ENCODE measurements at regions not wholly inside any gene's neighbourhood (a gene's known extent, or its start where the extent isn't known, plus 50 kb on each side); places are given as distances from the start of the nearest gene placed in this dataset.
"Not testable (repeated sequence)": the region's sequence is repeated elsewhere in the genome, so short reads cannot be mapped to it uniquely, and the experiment has no call there.

GRCh38 chr13:22866221-22866620 is 314.6 kb upstream of the SGCG start:
- H3K36me3 Mint-ChIP-seq: no peaks in the 10 kb centered on the region
- CTCF ChIA-PET: no interaction called here
- no peaks in the 10 kb centered on the region for H3K27me3 Mint-ChIP-seq
- POLR2A ChIA-PET: no interaction called here
- DNase-seq: no peak
- no peak overlapping the region for H3K27ac Mint-ChIP-seq
- H3K9me3 Mint-ChIP-seq: no peaks in the 10 kb centered on the region
- no peak overlapping the region for H3K4me3 Mint-ChIP-seq
- intact Hi-C loops (cut with micrococcal nuclease): no loop called here
- no peaks in the 10 kb centered on the region for H3K4me1 Mint-ChIP-seq (ENCODE audit: low read depth)

GRCh38 chr13:22871231-22871630 is 309.5 kb upstream of the SGCG start:
- CTCF ChIA-PET: interaction anchor here (0.7 kb wide), 1 partner anchor 237 kb away, joined by 3 read pairs; no protein-coding TSS in a partner anchor
- H3K4me1 Mint-ChIP-seq (ENCODE audit: low read depth): no peaks in the 10 kb centered on the region
- intact Hi-C loops (cut with micrococcal nuclease): no loop called here

GRCh38 chr13:22874839-22875238 is 305.9 kb upstream of the SGCG start:
- H3K27ac Mint-ChIP-seq: no peak overlapping the region
- H3K36me3 Mint-ChIP-seq: no peaks in the 10 kb centered on the region
- peaks cover 6% of the 10 kb centered on the region for H3K9me3 Mint-ChIP-seq
- intact Hi-C loops (cut with micrococcal nuclease): no loop called here
- no peaks in the 10 kb centered on the region for H3K27me3 Mint-ChIP-seq
- no peak overlapping the region for H3K4me3 Mint-ChIP-seq
- POLR2A ChIA-PET: no interaction called here
- no peak for DNase-seq
- CTCF ChIA-PET: no interaction called here
- H3K4me1 Mint-ChIP-seq (ENCODE audit: low read depth): no peaks in the 10 kb centered on the region

More at GRCh38 chr13:22871231-22871630, 309.5 kb upstream of the SGCG start:
- Mint-ChIP-seq H3K36me3 (no peaks in the 10 kb centered on the region), H3K27ac (no peak overlapping the region), H3K9me3 (peaks cover 6% of the 10 kb centered on the region), H3K4me3 (no peak overlapping the region), H3K27me3 (no peaks in the 10 kb centered on the region)
- POLR2A ChIA-PET: no interaction called here
- DNase-seq: no peak

- H3K4me1 Mint-ChIP-seq (ENCODE audit: low read depth): no peaks in the 10 kb centered on the region
- H3K27me3 Mint-ChIP-seq: no peaks in the 10 kb centered on the region
- intact Hi-C loops (cut with micrococcal nuclease): no loop called here
- no peak for DNase-seq
- no peaks in the 10 kb centered on the region for H3K36me3 Mint-ChIP-seq
- H3K4me3 Mint-ChIP-seq: no peak overlapping the region
- H3K27ac Mint-ChIP-seq: no peak overlapping the region
- ChIA-PET POLR2A (interaction anchor here (0.6 kb wide), 1 partner anchor 33 kb away, joined by 3 read pairs; no protein-coding TSS in a partner anchor), CTCF (no interaction called here)
- H3K9me3 Mint-ChIP-seq: peaks cover 2% of the 10 kb centered on the region
Measured at GRCh38 chr13:22877421-22877820, 303.4 kb upstream of the SGCG start.

- no peaks in the 10 kb centered on the region for H3K36me3 Mint-ChIP-seq
Measured at GRCh38 chr13:22880741-22881720, 299.7 kb upstream of the SGCG start.

GRCh38 chr13:22881721-22882608 is 298.8 kb upstream of the SGCG start:
- intact Hi-C loops (cut with micrococcal nuclease); H3K27me3 Mint-ChIP-seq; DNase-seq; H3K27ac Mint-ChIP-seq; H3K36me3 Mint-ChIP-seq; H3K9me3 Mint-ChIP-seq; H3K4me3 Mint-ChIP-seq; H3K4me1 Mint-ChIP-seq (ENCODE audit: low read depth); POLR2A ChIA-PET: not testable (repeated sequence)
- CTCF ChIA-PET: interaction anchor here (0.6 kb wide), 1 partner anchor 9 kb away, joined by 3 read pairs; no protein-coding TSS in a partner anchor

More at GRCh38 chr13:22880741-22881720, 299.7 kb upstream of the SGCG start:
- no peak for DNase-seq
- intact Hi-C loops (cut with micrococcal nuclease): no loop called here
- Mint-ChIP-seq H3K9me3 (no peaks in the 10 kb centered on the region), H3K27me3 (peaks cover 2% of the 10 kb centered on the region), H3K27ac (no peak overlapping the region), H3K4me1 (ENCODE audit: low read depth) (no peaks in the 10 kb centered on the region), H3K4me3 (no peak overlapping the region)
- ChIA-PET CTCF (interaction anchor here (0.6 kb wide), 1 partner anchor 9 kb away, joined by 3 read pairs; no protein-coding TSS in a partner anchor), POLR2A (no interaction called here)

- intact Hi-C loops (cut with micrococcal nuclease): no loop called here
- Mint-ChIP-seq H3K27ac (no peak overlapping the region), H3K36me3 (no peaks in the 10 kb centered on the region), H3K4me3 (no peak overlapping the region), H3K9me3 (no peaks in the 10 kb centered on the region), H3K27me3 (peaks cover 2% of the 10 kb centered on the region), H3K4me1 (ENCODE audit: low read depth) (no peaks in the 10 kb centered on the region)
- ChIA-PET CTCF (no interaction called here), POLR2A (no interaction called here)
- no peak for DNase-seq
Measured at GRCh38 chr13:22883262-22883840, 297.4 kb upstream of the SGCG start.

GRCh38 chr13:22883956-22884355 is 296.8 kb upstream of the SGCG start:
- intact Hi-C loops (cut with micrococcal nuclease): no loop called here
- Mint-ChIP-seq H3K36me3 (no peaks in the 10 kb centered on the region), H3K27me3 (peaks cover 2% of the 10 kb centered on the region), H3K9me3 (no peaks in the 10 kb centered on the region), H3K27ac (no peak overlapping the region), H3K4me1 (ENCODE audit: low read depth) (no peaks in the 10 kb centered on the region), H3K4me3 (no peak overlapping the region)
- CTCF ChIA-PET: no interaction called here
- no peak for DNase-seq
- POLR2A ChIA-PET: no interaction called here

- H3K4me3 Mint-ChIP-seq; H3K27me3 Mint-ChIP-seq; H3K9me3 Mint-ChIP-seq; DNase-seq; CTCF ChIA-PET; H3K4me1 Mint-ChIP-seq (ENCODE audit: low read depth); H3K27ac Mint-ChIP-seq; H3K36me3 Mint-ChIP-seq; POLR2A ChIA-PET; intact Hi-C loops (cut with micrococcal nuclease): not testable (repeated sequence)
Measured at GRCh38 chr13:22886061-22886460, 294.7 kb upstream of the SGCG start.

- H3K4me3 Mint-ChIP-seq: not testable (repeated sequence)
Measured at GRCh38 chr13:22889376-22889775, 291.4 kb upstream of the SGCG start.

GRCh38 chr13:22893204-22893603 is 287.6 kb upstream of the SGCG start:
- POLR2A ChIA-PET: no interaction called here

More at GRCh38 chr13:22889376-22889775, 291.4 kb upstream of the SGCG start:
- H3K9me3 Mint-ChIP-seq; H3K36me3 Mint-ChIP-seq; CTCF ChIA-PET; H3K27ac Mint-ChIP-seq; DNase-seq; POLR2A ChIA-PET; intact Hi-C loops (cut with micrococcal nuclease); H3K27me3 Mint-ChIP-seq; H3K4me1 Mint-ChIP-seq (ENCODE audit: low read depth): not testable (repeated sequence)

GRCh38 chr13:22893777-22894176 is 287.0 kb upstream of the SGCG start:
- H3K27ac Mint-ChIP-seq: no peak overlapping the region
- H3K36me3 Mint-ChIP-seq: no peaks in the 10 kb centered on the region
- peaks cover 5% of the 10 kb centered on the region for H3K9me3 Mint-ChIP-seq
- H3K4me3 Mint-ChIP-seq: no peak overlapping the region
- ChIA-PET CTCF (no interaction called here), POLR2A (no interaction called here)
- DNase-seq: no peak
- peaks cover 1% of the 10 kb centered on the region for H3K27me3 Mint-ChIP-seq
- intact Hi-C loops (cut with micrococcal nuclease): no loop called here
- H3K4me1 Mint-ChIP-seq (ENCODE audit: low read depth): no peaks in the 10 kb centered on the region

More at GRCh38 chr13:22893204-22893603, 287.6 kb upstream of the SGCG start:
- no peak overlapping the region for H3K27ac Mint-ChIP-seq
- no peak for DNase-seq
- CTCF ChIA-PET: no interaction called here
- intact Hi-C loops (cut with micrococcal nuclease): no loop called here
- H3K4me3 Mint-ChIP-seq: no peak overlapping the region
- no peaks in the 10 kb centered on the region for H3K36me3 Mint-ChIP-seq
- peaks cover 5% of the 10 kb centered on the region for H3K9me3 Mint-ChIP-seq
- peaks cover 1% of the 10 kb centered on the region for H3K27me3 Mint-ChIP-seq
- H3K4me1 Mint-ChIP-seq (ENCODE audit: low read depth): no peaks in the 10 kb centered on the region

All from activated CD4-positive, alpha-beta memory T cell treated with anti-CD3 and anti-CD28 coated beads for 36 hours (primary cell).